Renal cortical epithelial cell (primary cell): ENCODE measurements at regions not wholly inside any gene's neighbourhood (a gene's known extent, or its start where the extent isn't known, plus 50 kb on each side); places are given as distances from the start of the nearest gene placed in this dataset.
"Not testable (repeated sequence)": the region's sequence is repeated elsewhere in the genome, so short reads cannot be mapped to it uniquely, and the experiment has no call there.

ENCODE experiments used
- DNase-seq: peaks from one replicate; pipeline ENCODE4 v3.0.0-alpha.2; 2011; ENCODE audit warnings: low read depth

GRCh38 chr5:36390640-36391039, 88.9 kb upstream of the RANBP3L start:
- DNase-seq, result no peak

- DNase-seq, result no peak
These were observed 90.5 kb upstream of the RANBP3L start for GRCh38 chr5:36392186-36392585.

GRCh38 chr5:36392818-36393217, 91.1 kb upstream of the RANBP3L start:
- peak; percentile 67 for DNase-seq

GRCh38 chr5:36393656-36394428, 92.1 kb upstream of the RANBP3L start:
- DNase-seq, result no peak

GRCh38 chr5:36395260-36395659, 93.6 kb upstream of the RANBP3L start:
- no peak for DNase-seq

GRCh38 chr5:36395947-36396346, 94.2 kb upstream of the RANBP3L start:
- not testable (repeated sequence) for DNase-seq

- no peak for DNase-seq
These were observed 94.9 kb upstream of the RANBP3L start for GRCh38 chr5:36396640-36397039.

- peak; percentile 53 for DNase-seq
These were observed 96.3 kb upstream of the RANBP3L start for GRCh38 chr5:36397901-36398536.

- DNase-seq, result peak; percentile 16
These were observed 100.8 kb upstream of the RANBP3L start for GRCh38 chr5:36402512-36402906.

GRCh38 chr5:36403632-36404311, 102.1 kb upstream of the RANBP3L start:
- DNase-seq, result peak; percentile 23

GRCh38 chr5:36406023-36406422, 104.3 kb upstream of the RANBP3L start:
- no peak for DNase-seq

GRCh38 chr5:36407396-36407795, 105.7 kb upstream of the RANBP3L start:
- no peak for DNase-seq

- not testable (repeated sequence) for DNase-seq
These were observed 108.0 kb upstream of the RANBP3L start for GRCh38 chr5:36409711-36410110.

GRCh38 chr5:36410672-36411071, 109.0 kb upstream of the RANBP3L start:
- not testable (repeated sequence) for DNase-seq

- DNase-seq, result peak; percentile 82
These were observed 113.2 kb upstream of the RANBP3L start for GRCh38 chr5:36414869-36415282.

- DNase-seq, result no peak
These were observed 114.9 kb upstream of the RANBP3L start for GRCh38 chr5:36416605-36417004.

GRCh38 chr5:36417221-36417620, 115.5 kb upstream of the RANBP3L start:
- DNase-seq, result peak; percentile 31

GRCh38 chr5:36417668-36418067, 116.0 kb upstream of the RANBP3L start:
- DNase-seq, result peak; percentile 53

GRCh38 chr5:36418152-36418979, 116.7 kb upstream of the RANBP3L start:
- DNase-seq, result peak; percentile 76

- no peak for DNase-seq
These were observed 119.6 kb upstream of the RANBP3L start for GRCh38 chr5:36421256-36421655.

- peak; percentile 98 for DNase-seq
These were observed 121.2 kb upstream of the RANBP3L start for GRCh38 chr5:36422952-36423351.
